ENCODE measurements at regions not wholly inside any gene's neighbourhood (a gene's known extent, or its start where the extent isn't known, plus 50 kb on each side); places are given as distances from the start of the nearest gene placed in this dataset.

DNA sequence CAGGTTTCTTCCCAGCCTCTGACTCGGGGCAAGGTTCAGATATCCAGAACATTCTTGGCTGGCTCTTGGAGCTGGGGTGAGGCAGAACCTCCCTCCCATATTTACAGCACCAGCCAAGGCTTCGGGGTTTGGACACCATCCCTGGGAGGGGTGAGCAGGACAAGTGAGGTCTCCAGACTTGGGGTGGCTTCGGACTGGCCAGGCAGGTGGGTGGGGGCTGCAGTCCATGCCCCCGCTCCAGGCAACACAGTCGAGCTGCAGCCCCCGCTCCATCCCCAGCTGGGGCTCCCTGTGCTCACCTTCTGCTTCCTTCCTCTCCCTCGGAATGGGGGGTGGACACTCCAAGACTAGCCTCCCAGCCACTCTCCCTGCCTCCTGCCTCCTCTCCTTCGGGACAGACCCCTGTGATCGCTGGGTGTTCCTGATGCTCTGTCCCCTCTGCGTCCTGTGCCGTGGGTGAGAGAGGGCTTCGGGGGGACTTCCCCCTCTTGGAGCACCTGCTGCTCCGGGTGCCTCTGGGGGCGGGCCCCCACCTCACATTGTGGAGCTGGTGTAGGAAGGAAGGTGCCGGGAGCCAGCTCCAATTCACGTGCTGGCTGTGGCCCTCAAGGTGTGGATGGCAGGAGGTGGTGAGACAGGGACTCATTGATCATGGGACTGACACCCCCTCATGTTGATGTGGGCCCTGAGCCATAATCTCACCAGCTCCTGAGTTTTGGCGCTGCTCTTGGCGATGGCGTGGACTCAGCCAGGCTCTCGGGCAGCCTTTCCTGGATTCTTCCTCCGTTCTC lies 189.2 kb downstream of the SEC14L1 start (continued):
- TF ChIP-seq TBL1XR1 (IDR thresholded peaks at IDR 0.05; ENCODE audit: low read length in 2 of 2) = no peak
- TF ChIP-seq PYGO2 (tag; IDR thresholded peaks at IDR 0.05) = no peak
- TF ChIP-seq GTF2E2 (tag; IDR thresholded peaks at IDR 0.05) = no peak
- TF ChIP-seq MAFG (tag; conservative IDR thresholded peaks at IDR 0.05) = no peak
- no peak for TF ChIP-seq SNIP1 (IDR thresholded peaks at IDR 0.05; ENCODE audit: low read depth)

DNA sequence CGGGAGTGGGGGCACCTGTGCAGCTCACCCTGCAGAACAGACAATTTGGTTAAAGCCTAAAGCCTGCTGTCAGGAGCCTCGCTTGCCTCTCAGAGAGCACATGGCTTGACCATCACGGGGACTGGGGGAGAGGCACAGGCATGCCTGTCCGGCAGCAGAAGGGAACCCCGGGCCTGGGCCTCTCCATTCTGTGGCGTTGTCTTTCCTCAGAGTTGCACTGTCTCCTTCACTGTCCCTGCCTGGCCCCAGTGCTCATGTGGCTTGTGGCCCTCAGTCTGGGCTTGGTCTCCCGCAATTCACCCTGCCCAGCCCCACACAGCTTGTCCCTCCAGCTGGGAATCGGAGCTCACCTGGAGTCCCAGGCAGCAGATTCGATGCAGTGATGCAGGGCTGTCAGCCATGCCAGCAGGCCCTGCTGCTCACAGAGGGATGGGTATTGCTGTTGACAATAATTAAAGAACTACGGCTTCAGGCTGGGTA lies 189.9 kb downstream of the SEC14L1 start:
- WGBS (ENCODE audit: insufficient coverage, low coverage, missing lambda C conversion rate) = 45% methylated on average over 9 of the region's 10 CpGs
- H2AFZ ChIP-seq (ENCODE audit: low read depth, low read length) = no peak overlapping the region
- peaks cover 0 to 43% of the 10 kb centered on the region in 2 experiments; a peak in 3 of 5 replicates for H3K4me1 ChIP-seq (replicated peaks in 1 of 2; ENCODE audit: control insufficient read depth in 2 of 2, insufficient read depth in 2 of 2, low read length in 2 of 2)
- FAIRE-seq (no peak), ATAC-seq (peak; percentile 21; the same call in 1 of the 3 replicates), DNase-seq (ENCODE audit: extremely low read depth in 1 of 4, low spot score in 3 of 4) (no peak)
- H3K79me2 ChIP-seq (ENCODE audit: control insufficient read depth, insufficient read depth, low read length) = peaks cover 81% of the 10 kb centered on the region
- no peaks in the 10 kb centered on the region for H3K9me1 ChIP-seq (ENCODE audit: control insufficient read depth, insufficient read depth, low read length)
- POLR2A ChIA-PET = interaction anchor here (1.2 to 1.7 kb wide), 2 partner anchors 10 to 100 kb away, joined by 3 to 6 read pairs; no protein-coding TSS in a partner anchor
- intact Hi-C loops (cut with micrococcal nuclease) = loop anchor here (1.0 to 5.0 kb wide), 3 partner anchors 42 to 165 kb away; no protein-coding TSS in a partner anchor
- no peak overlapping the region; the same call in 2 of the 3 replicates for H3K27ac ChIP-seq (ENCODE audit: extremely low read depth, low read depth, low read length)
- peaks cover 15% of the 10 kb centered on the region; the same call in 1 of the 3 replicates for H3K36me3 ChIP-seq (ENCODE audit: control insufficient read depth, insufficient read depth, low read length)
- CTCF ChIA-PET (ENCODE audit: low intra/inter-chr PET ratio) = interaction anchor here (1.2 to 2.8 kb wide), 2 partner anchors 99 to 164 kb away, joined by 4 to 43 read pairs; no protein-coding TSS in a partner anchor
- H4K20me1 ChIP-seq (replicated peaks; ENCODE audit: control insufficient read depth, insufficient read depth, low read length) = peaks cover 38% of the 10 kb centered on the region
- no TSS peak for BruUV-seq (replicated peaks)
- H3K4me3 ChIP-seq = no peak overlapping the region
- 0 out of 2 replicates have a peak, but pooled peaks cover 1% of the 10 kb centered on the region for H3K9me3 ChIP-seq (replicated peaks; ENCODE audit: control insufficient read depth, insufficient read depth, low read depth, low read length)
- H3K27me3 ChIP-seq (ENCODE audit: control insufficient read depth in 2 of 2, insufficient read depth in 2 of 2, low read length in 2 of 2) = no peaks in the 10 kb centered on the region
- in situ Hi-C loops (cut with MboI) = loop anchor here (5.0 kb wide), 1 partner anchor 172 kb away; no protein-coding TSS in a partner anchor
- 0 out of 4 replicates have a peak overlapping the region, but pooled peaks of 1 of the 2 experiments have one; percentile 19 for H3K9ac ChIP-seq (ENCODE audit: insufficient read depth in 1 of 2, low read depth in 2 of 2, low read length in 2 of 2)
- H3K4me2 ChIP-seq (ENCODE audit: insufficient read depth, low read length) = no peak overlapping the region
- TF ChIP-seq, protein P1, sequence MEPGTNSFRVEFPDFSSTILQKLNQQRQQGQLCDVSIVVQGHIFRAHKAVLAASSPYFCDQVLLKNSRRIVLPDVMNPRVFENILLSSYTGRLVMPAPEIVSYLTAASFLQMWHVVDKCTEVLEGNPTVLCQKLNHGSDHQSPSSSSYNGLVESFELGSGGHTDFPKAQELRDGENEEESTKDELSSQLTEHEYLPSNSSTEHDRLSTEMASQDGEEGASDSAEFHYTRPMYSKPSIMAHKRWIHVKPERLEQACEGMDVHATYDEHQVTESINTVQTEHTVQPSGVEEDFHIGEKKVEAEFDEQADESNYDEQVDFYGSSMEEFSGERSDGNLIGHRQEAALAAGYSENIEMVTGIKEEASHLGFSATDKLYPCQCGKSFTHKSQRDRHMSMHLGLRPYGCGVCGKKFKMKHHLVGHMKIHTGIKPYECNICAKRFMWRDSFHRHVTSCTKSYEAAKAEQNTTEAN (CRISPR knock-in tag; IDR thresholded peaks at IDR 0.05) = no peak
- TF ChIP-seq, protein P2, sequence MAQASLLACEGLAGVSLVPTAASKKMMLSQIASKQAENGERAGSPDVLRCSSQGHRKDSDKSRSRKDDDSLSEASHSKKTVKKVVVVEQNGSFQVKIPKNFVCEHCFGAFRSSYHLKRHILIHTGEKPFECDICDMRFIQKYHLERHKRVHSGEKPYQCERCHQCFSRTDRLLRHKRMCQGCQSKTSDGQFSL (CRISPR knock-in tag; IDR thresholded peaks at IDR 0.05) = no peak
- TF ChIP-seq, protein P2 (tag; IDR thresholded peaks at IDR 0.05) = no peak
- no peak for TF ChIP-seq DACH1 (IDR thresholded peaks at IDR 0.05; ENCODE audit: partially characterized antibody)
- TF ChIP-seq ZNF584 (CRISPR knock-in tag; IDR thresholded peaks at IDR 0.05; ENCODE audit: low read depth) = no peak
- TF ChIP-seq OTX1 (CRISPR knock-in tag; IDR thresholded peaks at IDR 0.05) = no peak
